Sigmoid colon (tissue), 3 donors: ENCODE measurements at regions not wholly inside any gene's neighbourhood (a gene's known extent, or its start where the extent isn't known, plus 50 kb on each side); places are given as distances from the start of the nearest gene placed in this dataset.

Source experiments
- POLR2A ChIP-seq, 2 donors: fragments of 450-650 bp; IDR thresholded peaks; one replicate each; pipeline ENCODE4 v1.6.1; 2016; ENCODE audit warnings: antibody characterized with exemption in 2 of 2, mild to moderate bottlenecking in 2 of 2, moderate library complexity in 2 of 2
- TF ChIP-seq, protein P1 (sequence below), 4 experiments: fragments of 450-650 bp in 3 of 4; fragments of 200-600 bp in 1 of 4; IDR thresholded peaks; one replicate each; pipeline ENCODE4 v1.5.1; 2016 to 2019; ENCODE audit warnings: antibody characterized with exemption in 4 of 4, mild to moderate bottlenecking in 3 of 4, moderate library complexity in 2 of 4

DNA sequence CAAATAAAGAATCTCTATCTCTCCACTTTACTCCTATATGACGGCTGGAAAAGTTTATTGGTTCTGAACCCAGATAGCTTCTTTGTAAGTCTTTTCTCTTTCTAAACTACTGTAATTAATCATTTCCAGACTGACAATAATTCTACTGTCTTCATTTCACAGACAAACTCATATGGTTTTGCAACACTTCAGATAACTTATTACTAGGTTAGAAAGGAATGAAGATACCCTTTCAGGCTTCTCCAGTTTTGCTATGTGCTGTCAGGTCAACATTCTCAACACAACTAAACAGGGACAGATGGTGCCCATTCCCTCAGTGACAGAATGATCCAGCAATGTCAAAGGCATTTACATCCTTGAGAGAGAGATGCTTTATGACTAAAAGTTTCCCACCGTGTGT, 198.5 kb upstream of the ITGA4 start:
- TF ChIP-seq, protein P1, sequence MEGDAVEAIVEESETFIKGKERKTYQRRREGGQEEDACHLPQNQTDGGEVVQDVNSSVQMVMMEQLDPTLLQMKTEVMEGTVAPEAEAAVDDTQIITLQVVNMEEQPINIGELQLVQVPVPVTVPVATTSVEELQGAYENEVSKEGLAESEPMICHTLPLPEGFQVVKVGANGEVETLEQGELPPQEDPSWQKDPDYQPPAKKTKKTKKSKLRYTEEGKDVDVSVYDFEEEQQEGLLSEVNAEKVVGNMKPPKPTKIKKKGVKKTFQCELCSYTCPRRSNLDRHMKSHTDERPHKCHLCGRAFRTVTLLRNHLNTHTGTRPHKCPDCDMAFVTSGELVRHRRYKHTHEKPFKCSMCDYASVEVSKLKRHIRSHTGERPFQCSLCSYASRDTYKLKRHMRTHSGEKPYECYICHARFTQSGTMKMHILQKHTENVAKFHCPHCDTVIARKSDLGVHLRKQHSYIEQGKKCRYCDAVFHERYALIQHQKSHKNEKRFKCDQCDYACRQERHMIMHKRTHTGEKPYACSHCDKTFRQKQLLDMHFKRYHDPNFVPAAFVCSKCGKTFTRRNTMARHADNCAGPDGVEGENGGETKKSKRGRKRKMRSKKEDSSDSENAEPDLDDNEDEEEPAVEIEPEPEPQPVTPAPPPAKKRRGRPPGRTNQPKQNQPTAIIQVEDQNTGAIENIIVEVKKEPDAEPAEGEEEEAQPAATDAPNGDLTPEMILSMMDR (IDR thresholded peaks at IDR 0.05), result no peak
- no peak for TF ChIP-seq POLR2A (IDR thresholded peaks at IDR 0.05)
